Smooth muscle cell (in vitro differentiated cells): ENCODE measurements at regions not wholly inside any gene's neighbourhood (a gene's known extent, or its start where the extent isn't known, plus 50 kb on each side); places are given as distances from the start of the nearest gene placed in this dataset.
"Not testable (repeated sequence)": the region's sequence is repeated elsewhere in the genome, so short reads cannot be mapped to it uniquely, and the experiment has no call there.

Source experiments
- DNase-seq: peaks from one replicate; lab custom pipeline; 2025; ENCODE audit not compliant: unreplicated experiment; lab: John Stamatoyannopoulos, UW
- H2AFZ ChIP-seq: fragments of 200-600 bp; sonication (generic); 2 replicates; pipeline ENCODE4 v1.6.0; 2016; ENCODE audit warnings: antibody characterized with exemption, low read depth, mild to moderate bottlenecking
- H3F3A ChIP-seq: fragments of 200-600 bp; sonication (generic); 2 replicates; pipeline ENCODE4 v1.6.0; 2017; ENCODE audit warnings: antibody characterized with exemption, low read depth
- H3K27ac ChIP-seq: fragments of 200-600 bp; sonication (generic); 2 replicates; pipeline ENCODE4 v1.5.1; 2016; ENCODE audit warnings: low read depth, mild to moderate bottlenecking
- H3K27me3 ChIP-seq: fragments of 200-600 bp; sonication (generic); 2 replicates; pipeline ENCODE4 v1.6.1; 2016; ENCODE audit warnings: low read depth, mild to moderate bottlenecking
- H3K36me3 ChIP-seq: fragments of 200-600 bp; sonication (generic); 2 replicates; pipeline ENCODE4 v1.5.1; 2016; ENCODE audit warnings: low read depth
- H3K4me1 ChIP-seq: fragments of 200-600 bp; sonication (generic); 2 replicates; pipeline ENCODE4 v1.5.1; 2016; ENCODE audit warnings: low read depth
- H3K4me2 ChIP-seq: fragments of 200-600 bp; sonication (generic); 2 replicates; pipeline ENCODE4 v1.6.0; 2016; ENCODE audit warnings: mild to moderate bottlenecking
- H3K4me3 ChIP-seq: fragments of 200-600 bp; sonication (generic); 2 replicates; pipeline ENCODE4 v1.5.1; 2016; ENCODE audit warnings: mild to moderate bottlenecking
- H3K79me2 ChIP-seq: fragments of 200-600 bp; sonication (generic); 2 replicates; pipeline ENCODE4 v1.6.0; 2016; ENCODE audit warnings: low read depth, mild to moderate bottlenecking
- H3K9ac ChIP-seq: fragments of 200-600 bp; sonication (generic); 2 replicates; pipeline ENCODE4 v1.6.0; 2016; ENCODE audit warnings: low read depth
- H3K9me3 ChIP-seq: fragments of 200-600 bp; sonication (generic); replicated peaks from 2 replicates; pipeline ENCODE4 v1.5.1; 2016; ENCODE audit warnings: low read depth
- H4K20me1 ChIP-seq: fragments of 200-600 bp; sonication (generic); 2 replicates; pipeline ENCODE4 v1.6.0; 2016; ENCODE audit warnings: low read depth
- WGBS: methylation state at CpG from one replicate; pipeline ENCODE4 v1.1.7; 2016; ENCODE audit warnings: low lambda C conversion rate; 5-methylcytosine and 5-hydroxymethylcytosine counted together
- TF ChIP-seq, protein P1 (sequence below): fragments of 200-600 bp; sonication (generic); IDR thresholded peaks from 2 replicates; pipeline ENCODE4 v1.5.1; 2017; ENCODE audit warnings: borderline replicate concordance, mild to moderate bottlenecking, antibody characterized with exemption; ENCODE audit not compliant: insufficient read depth, poor library complexity, severe bottlenecking

DNA sequence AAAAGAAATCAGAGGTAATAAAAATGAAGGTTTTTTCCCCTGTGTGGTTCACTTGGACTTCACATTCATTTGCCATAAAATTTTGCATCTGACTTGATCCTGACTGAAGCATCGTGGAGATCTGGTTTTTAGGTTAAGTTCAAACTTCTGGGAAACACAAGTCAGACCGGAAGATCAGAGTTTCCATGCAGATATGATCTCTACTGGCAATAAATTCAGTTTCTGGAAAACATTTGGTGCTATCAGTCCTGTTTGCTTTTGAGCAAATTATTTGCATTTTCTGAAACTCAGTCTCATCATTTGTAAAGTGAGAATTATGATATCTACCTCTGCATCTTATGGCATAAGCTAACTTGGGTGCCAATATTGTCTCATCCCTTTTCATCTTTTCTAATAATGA is 81.3 kb upstream of the KCNMA1 start:
- peaks cover 9% of the 10 kb centered on the region for H3K4me1 ChIP-seq
- H2AFZ ChIP-seq: no peak overlapping the region
- H3K79me2 ChIP-seq: no peaks in the 10 kb centered on the region
- TF ChIP-seq, protein P1, sequence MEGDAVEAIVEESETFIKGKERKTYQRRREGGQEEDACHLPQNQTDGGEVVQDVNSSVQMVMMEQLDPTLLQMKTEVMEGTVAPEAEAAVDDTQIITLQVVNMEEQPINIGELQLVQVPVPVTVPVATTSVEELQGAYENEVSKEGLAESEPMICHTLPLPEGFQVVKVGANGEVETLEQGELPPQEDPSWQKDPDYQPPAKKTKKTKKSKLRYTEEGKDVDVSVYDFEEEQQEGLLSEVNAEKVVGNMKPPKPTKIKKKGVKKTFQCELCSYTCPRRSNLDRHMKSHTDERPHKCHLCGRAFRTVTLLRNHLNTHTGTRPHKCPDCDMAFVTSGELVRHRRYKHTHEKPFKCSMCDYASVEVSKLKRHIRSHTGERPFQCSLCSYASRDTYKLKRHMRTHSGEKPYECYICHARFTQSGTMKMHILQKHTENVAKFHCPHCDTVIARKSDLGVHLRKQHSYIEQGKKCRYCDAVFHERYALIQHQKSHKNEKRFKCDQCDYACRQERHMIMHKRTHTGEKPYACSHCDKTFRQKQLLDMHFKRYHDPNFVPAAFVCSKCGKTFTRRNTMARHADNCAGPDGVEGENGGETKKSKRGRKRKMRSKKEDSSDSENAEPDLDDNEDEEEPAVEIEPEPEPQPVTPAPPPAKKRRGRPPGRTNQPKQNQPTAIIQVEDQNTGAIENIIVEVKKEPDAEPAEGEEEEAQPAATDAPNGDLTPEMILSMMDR: no peak
- H3K9ac ChIP-seq: no peak overlapping the region
- H3K9me3 ChIP-seq: no peaks in the 10 kb centered on the region
- H4K20me1 ChIP-seq: no peaks in the 10 kb centered on the region
- no peak overlapping the region for H3K27ac ChIP-seq
- no peak for DNase-seq
- H3F3A ChIP-seq: peaks cover 2% of the 10 kb centered on the region
- no peak overlapping the region for H3K4me2 ChIP-seq
- no peak overlapping the region for H3K4me3 ChIP-seq
- H3K36me3 ChIP-seq: no peaks in the 10 kb centered on the region
- WGBS: 40% methylated on average over 2 of the region's 2 CpGs
- H3K27me3 ChIP-seq: no peaks in the 10 kb centered on the region

DNA sequence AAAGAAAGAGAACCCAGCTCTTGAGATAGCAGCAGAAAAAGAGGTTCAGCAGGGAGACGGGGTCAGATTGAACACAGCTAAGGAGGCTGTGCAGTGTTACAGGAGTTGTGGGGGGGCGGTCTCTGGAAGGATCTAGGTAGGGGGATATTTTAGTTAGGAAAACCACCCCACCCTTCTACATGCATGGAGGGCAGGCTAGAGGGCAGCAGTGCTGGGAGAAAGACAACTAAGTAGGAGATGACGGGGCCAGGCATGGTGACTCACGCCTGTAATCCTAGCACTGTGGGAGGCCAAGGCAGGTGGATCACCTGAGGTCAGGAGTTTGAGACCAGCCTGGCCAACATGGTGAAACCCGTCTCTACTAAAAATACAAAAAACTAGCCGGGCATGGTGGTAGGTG is 80.7 kb upstream of the KCNMA1 start:
- H3K4me2 ChIP-seq, H3K4me3 ChIP-seq: not testable (repeated sequence)

DNA sequence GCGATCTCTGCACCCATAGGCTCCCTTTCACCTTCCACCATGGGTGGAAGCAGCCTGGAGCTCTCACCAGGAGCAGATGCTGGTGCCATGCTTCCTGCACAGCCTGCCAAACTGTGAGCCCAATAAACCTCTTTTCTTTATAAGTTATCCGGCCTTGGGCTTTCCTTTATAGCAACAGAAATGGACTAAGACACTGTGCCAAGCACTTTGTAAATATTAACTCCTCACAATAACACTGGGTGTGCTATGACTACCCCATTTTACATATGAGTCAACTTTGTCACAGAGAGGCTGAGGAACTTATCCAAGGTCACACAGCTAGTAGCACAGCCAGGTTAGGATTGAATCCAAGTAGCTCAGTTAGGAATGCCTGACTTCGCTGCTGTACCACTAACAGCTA is 79.7 kb upstream of the KCNMA1 start:
- 94% methylated on average over 3 of the region's 3 CpGs for WGBS
- no peak for DNase-seq
- no peaks in the 10 kb centered on the region for H4K20me1 ChIP-seq
- H3K9ac ChIP-seq: no peak overlapping the region
- peaks cover 2% of the 10 kb centered on the region for H3F3A ChIP-seq
- H3K4me1 ChIP-seq: peaks cover 9% of the 10 kb centered on the region
- no peaks in the 10 kb centered on the region for H3K79me2 ChIP-seq
- H3K4me3 ChIP-seq: no peak overlapping the region
- H3K36me3 ChIP-seq: no peaks in the 10 kb centered on the region
- H3K27me3 ChIP-seq: no peaks in the 10 kb centered on the region
- H3K4me2 ChIP-seq: no peak overlapping the region
- no peak overlapping the region for H2AFZ ChIP-seq
- TF ChIP-seq, protein P1: no peak
- no peak overlapping the region for H3K27ac ChIP-seq
- H3K9me3 ChIP-seq: no peaks in the 10 kb centered on the region

More for the DNA sequence above, 80.7 kb upstream of the KCNMA1 start:
- not testable (repeated sequence) for H2AFZ ChIP-seq, H3F3A ChIP-seq, H3K4me1 ChIP-seq, H3K79me2 ChIP-seq, H3K27me3 ChIP-seq, H3K27ac ChIP-seq, DNase-seq, H4K20me1 ChIP-seq, H3K9ac ChIP-seq, H3K9me3 ChIP-seq, H3K36me3 ChIP-seq
- WGBS: 78% methylated on average over 6 of the region's 6 CpGs

DNA sequence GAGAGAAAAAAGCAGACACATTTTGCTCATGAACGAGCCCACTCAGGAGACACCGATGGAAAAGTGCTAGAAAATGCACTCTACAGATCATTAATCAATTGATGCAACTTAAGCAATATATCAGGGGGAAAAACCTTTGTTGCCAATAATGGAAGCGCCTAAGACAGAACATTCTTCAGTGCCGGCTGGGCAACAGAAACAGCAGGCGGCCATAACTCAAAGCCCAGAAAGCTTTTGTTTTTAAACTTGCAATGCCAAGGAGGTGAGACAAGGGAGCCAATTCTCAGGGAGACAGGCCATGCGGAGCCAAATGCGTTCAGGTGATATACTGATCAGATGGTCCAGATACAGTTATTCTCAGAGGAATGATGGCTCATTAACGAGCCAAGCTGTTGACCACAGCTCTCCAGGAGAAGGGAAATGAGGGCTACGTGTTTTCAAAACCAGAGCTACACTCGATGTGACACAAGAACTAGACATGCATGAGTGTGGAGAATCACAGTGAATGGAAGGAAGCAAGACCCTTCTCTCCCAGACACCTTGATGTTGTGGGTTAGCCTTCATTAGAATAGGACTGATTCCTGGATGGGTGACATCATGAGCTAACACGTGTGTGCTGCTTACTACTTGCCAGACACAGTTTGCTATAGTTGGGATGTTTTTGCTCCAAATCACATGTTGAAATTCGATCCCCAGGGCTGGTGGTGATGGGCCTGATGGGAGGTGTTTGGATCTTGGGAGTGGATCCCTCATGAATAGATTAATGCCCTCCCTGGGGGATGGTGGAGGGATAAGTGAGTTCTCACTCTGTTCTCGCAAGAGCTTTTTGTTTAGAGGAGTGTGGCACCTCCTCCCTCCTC is 79.1 kb upstream of the KCNMA1 start:
- 84% methylated on average over 13 of the region's 13 CpGs for WGBS
- no peak for DNase-seq
- H3K27me3 ChIP-seq: no peaks in the 10 kb centered on the region
- H3K79me2 ChIP-seq: no peaks in the 10 kb centered on the region
- no peak overlapping the region for H2AFZ ChIP-seq
- H3K9ac ChIP-seq: no peak overlapping the region
- no peak overlapping the region for H3K27ac ChIP-seq
- TF ChIP-seq, protein P1: no peak
- no peak overlapping the region for H3K4me3 ChIP-seq
- peaks cover 2% of the 10 kb centered on the region for H3F3A ChIP-seq
- H3K4me1 ChIP-seq: peaks cover 9% of the 10 kb centered on the region
- H4K20me1 ChIP-seq: no peaks in the 10 kb centered on the region
- no peaks in the 10 kb centered on the region for H3K36me3 ChIP-seq
- no peaks in the 10 kb centered on the region for H3K9me3 ChIP-seq
- no peak overlapping the region for H3K4me2 ChIP-seq
